Neuronal stem cell (in vitro differentiated cells): ENCODE measurements at regions not wholly inside any gene's neighbourhood (a gene's known extent, or its start where the extent isn't known, plus 50 kb on each side); places are given as distances from the start of the nearest gene placed in this dataset.

Experiments used
- DNase-seq: peaks from one replicate; pipeline ENCODE4 v3.0.0-alpha.2; 2013; ENCODE audit warnings: low spot score
- H2AFZ ChIP-seq: one replicate; pipeline ENCODE4 v1.6.1; 2013; ENCODE audit warnings: mild to moderate bottlenecking, low read length, inconsistent platforms
- H2AK5ac ChIP-seq: 2 replicates; pipeline ENCODE4 v1.6.1; 2013; ENCODE audit warnings: low read depth, mild to moderate bottlenecking, inconsistent platforms, low read length, moderate library complexity, mixed read lengths
- H2BK120ac ChIP-seq: 2 replicates; pipeline ENCODE4 v1.6.1; 2013; ENCODE audit warnings: low read depth, mild to moderate bottlenecking, inconsistent platforms, low read length, moderate library complexity, mixed read lengths
- H2BK12ac ChIP-seq: one replicate; pipeline ENCODE4 v1.6.1; 2013; ENCODE audit warnings: low read length, inconsistent platforms
- H2BK15ac ChIP-seq: 2 replicates; pipeline ENCODE4 v1.6.1; 2013; ENCODE audit warnings: mild to moderate bottlenecking, low read length, inconsistent platforms, mixed read lengths
- H2BK5ac ChIP-seq: one replicate; pipeline ENCODE4 v1.6.1; 2013; ENCODE audit warnings: inconsistent platforms, mild to moderate bottlenecking, low read length, moderate library complexity
- H3K14ac ChIP-seq: one replicate; pipeline ENCODE4 v1.6.1; 2013; ENCODE audit warnings: low read length, inconsistent platforms
- H3K18ac ChIP-seq: 2 replicates; pipeline ENCODE4 v1.6.1; 2013; ENCODE audit warnings: low read length, inconsistent platforms
- H3K23ac ChIP-seq: 2 replicates; pipeline ENCODE4 v1.6.1; 2013; ENCODE audit warnings: low read depth, mild to moderate bottlenecking, mixed read lengths, low read length, inconsistent platforms; ENCODE audit not compliant: poor library complexity
- H3K27ac ChIP-seq: replicated peaks from 3 replicates; pipeline ENCODE4 v1.5.1; 2013; ENCODE audit warnings: low read length, inconsistent platforms
- H3K27me3 ChIP-seq, 3 experiments: 2 replicates each; pipeline ENCODE4 v1.6.1; 2013; ENCODE audit warnings: low read length in 3 of 3, mild to moderate bottlenecking in 2 of 3, inconsistent platforms in 1 of 3, low read depth in 1 of 3, mixed read lengths in 1 of 3, moderate library complexity in 1 of 3; ENCODE audit not compliant: control insufficient read depth in 3 of 3, insufficient read depth in 3 of 3
- H3K36me3 ChIP-seq, 2 donors: replicated peaks in 1 of 2; 2 replicates each; pipeline ENCODE4 v1.6.1; 2013; ENCODE audit warnings: low read length in 2 of 2; ENCODE audit not compliant: control insufficient read depth in 2 of 2, insufficient read depth in 2 of 2
- H3K4ac ChIP-seq: 2 replicates; pipeline ENCODE4 v1.6.1; 2013; ENCODE audit warnings: inconsistent platforms, mild to moderate bottlenecking, low read length, moderate library complexity
- H3K4me1 ChIP-seq, 2 donors: 1 replicate in 1 of 2; 2 replicates in 1 of 2; pipeline ENCODE4 v1.6.1; 2013; ENCODE audit warnings: low read length in 2 of 2, low read depth in 1 of 2; ENCODE audit not compliant: control insufficient read depth in 2 of 2, insufficient read depth in 1 of 2
- H3K4me2 ChIP-seq: one replicate; pipeline ENCODE4 v1.6.1; 2013; ENCODE audit warnings: mild to moderate bottlenecking, low read length, inconsistent platforms; ENCODE audit not compliant: insufficient read depth, poor library complexity, severe bottlenecking
- H3K4me3 ChIP-seq, 2 donors: 2 replicates each; pipeline ENCODE4 v1.5.1; 2013; ENCODE audit warnings: low read length in 2 of 2, mild to moderate bottlenecking in 2 of 2, inconsistent platforms in 1 of 2, moderate library complexity in 1 of 2
- H3K79me1 ChIP-seq: one replicate; pipeline ENCODE4 v1.6.1; 2013; ENCODE audit warnings: low read depth, mild to moderate bottlenecking, inconsistent platforms, low read length, moderate library complexity
- H3K9ac ChIP-seq: one replicate; pipeline ENCODE4 v1.6.1; 2013; ENCODE audit warnings: mild to moderate bottlenecking, low read depth, low read length, inconsistent platforms; ENCODE audit not compliant: poor library complexity
- H3K9me3 ChIP-seq, 2 donors: replicated peaks in 1 of 2; 2 replicates each; pipeline versions ENCODE3 to v1.6.1; 2013; ENCODE audit warnings: low read length in 2 of 2, mild to moderate bottlenecking in 2 of 2, inconsistent platforms in 1 of 2, low read depth in 1 of 2, mixed read lengths in 1 of 2, moderate library complexity in 1 of 2; ENCODE audit not compliant: control insufficient read depth in 2 of 2, insufficient read depth in 1 of 2
- H4K8ac ChIP-seq: one replicate; pipeline ENCODE4 v1.6.1; 2013; ENCODE audit warnings: low read depth, mild to moderate bottlenecking, inconsistent platforms, low read length, moderate library complexity
- H4K91ac ChIP-seq: one replicate; pipeline ENCODE4 v1.6.1; 2013; ENCODE audit warnings: low read length, low read depth, mild to moderate bottlenecking, inconsistent platforms; ENCODE audit not compliant: poor library complexity
- WGBS, 2 donors: extraction: QIAGEN DNeasy Blood & Tissue Kit; methylation state at CpG; one replicate each; pipeline ENCODE4 v1.1.7; 2013; ENCODE audit warnings: missing lambda C conversion rate in 2 of 2, mixed read lengths in 1 of 2; ENCODE audit not compliant: insufficient read length in 2 of 2, insufficient replicate concordance in 1 of 2; ENCODE audit errors: extremely low coverage in 2 of 2; 5-methylcytosine and 5-hydroxymethylcytosine counted together

- Histone ChIP-seq H3K18ac (no peak overlapping the region), H3K27ac (no peak overlapping the region), H3K4me3 (no peak overlapping the region), H3K4me2 (no peak overlapping the region), H2BK15ac (no peak overlapping the region), H2BK5ac (no peak overlapping the region), H3K36me3 (no peaks in the 10 kb centered on the region), H3K9ac (no peak overlapping the region), H3K9me3 (no peaks in the 10 kb centered on the region), H4K91ac (no peak overlapping the region), H3K23ac (no peak overlapping the region), H2BK12ac (no peak overlapping the region), H3K27me3 (no peaks in the 10 kb centered on the region), H2AK5ac (no peak overlapping the region), H2BK120ac (no peak overlapping the region), H3K4me1 (no peaks in the 10 kb centered on the region), H3K4ac (no peak overlapping the region), H4K8ac (no peak overlapping the region), H2AFZ (no peak overlapping the region), H3K14ac (no peak overlapping the region), H3K79me1 (no peaks in the 10 kb centered on the region)
- no CpG with 5 or more reads among the region's 2 CpGs for WGBS, 2 donors
- DNase-seq: peak; percentile 81
Measured at GRCh38 chr2:16546128-16546754, 119.4 kb downstream of the CYRIA start.

GRCh38 chr2:16538707-16539106 is 126.9 kb downstream of the CYRIA start:
- Histone ChIP-seq H2AFZ (no peak overlapping the region), H2BK5ac (no peak overlapping the region), H3K4ac (no peak overlapping the region), H3K4me3 (no peak overlapping the region), H3K79me1 (no peaks in the 10 kb centered on the region), H3K9ac (no peak overlapping the region), H3K4me1 (no peaks in the 10 kb centered on the region), H3K27ac (no peak overlapping the region), H2BK12ac (no peak overlapping the region), H3K4me2 (no peak overlapping the region), H3K23ac (no peak overlapping the region), H3K18ac (no peak overlapping the region), H3K36me3 (no peaks in the 10 kb centered on the region), H4K91ac (no peak overlapping the region), H3K14ac (no peak overlapping the region), H4K8ac (no peak overlapping the region), H3K9me3 (no peaks in the 10 kb centered on the region), H3K27me3 (peaks cover 0 to 16% (median 0%) of the 10 kb centered on the region in 3 experiments), H2BK120ac (no peak overlapping the region), H2BK15ac (no peak overlapping the region), H2AK5ac (no peak overlapping the region)
- no peak for DNase-seq
- no CpG with 5 or more reads among the region's 3 CpGs for WGBS, 2 donors

GRCh38 chr2:16537347-16537746 is 128.3 kb downstream of the CYRIA start:
- Histone ChIP-seq H3K4me3 (no peak overlapping the region), H3K27me3 (peaks cover 0 to 18% (median 0%) of the 10 kb centered on the region in 3 experiments), H2BK12ac (no peak overlapping the region), H3K14ac (no peak overlapping the region), H2BK15ac (no peak overlapping the region), H2AFZ (no peak overlapping the region), H4K8ac (no peak overlapping the region), H3K27ac (no peak overlapping the region), H3K79me1 (no peaks in the 10 kb centered on the region), H3K9ac (no peak overlapping the region), H2BK5ac (no peak overlapping the region), H3K4me1 (no peaks in the 10 kb centered on the region), H3K23ac (no peak overlapping the region), H3K36me3 (no peaks in the 10 kb centered on the region), H3K9me3 (no peaks in the 10 kb centered on the region), H2AK5ac (no peak overlapping the region), H4K91ac (no peak overlapping the region), H2BK120ac (no peak overlapping the region), H3K18ac (no peak overlapping the region), H3K4ac (no peak overlapping the region), H3K4me2 (no peak overlapping the region)
- no CpG with 5 or more reads among the region's 5 CpGs for WGBS, 2 donors
- no peak for DNase-seq

GRCh38 chr2:16526193-16526592 is 139.4 kb downstream of the CYRIA start:
- Histone ChIP-seq H3K9me3 (no peaks in the 10 kb centered on the region), H2BK12ac (no peak overlapping the region), H3K23ac (no peak overlapping the region), H2BK15ac (no peak overlapping the region), H2AK5ac (no peak overlapping the region), H3K36me3 (no peaks in the 10 kb centered on the region), H3K4me3 (no peak overlapping the region), H3K18ac (no peak overlapping the region), H3K14ac (no peak overlapping the region), H3K4me2 (no peak overlapping the region), H3K79me1 (no peaks in the 10 kb centered on the region), H2AFZ (no peak overlapping the region), H4K8ac (no peak overlapping the region), H4K91ac (no peak overlapping the region), H2BK5ac (no peak overlapping the region), H3K4ac (no peak overlapping the region), H3K27ac (no peak overlapping the region), H3K9ac (no peak overlapping the region), H3K27me3 (peaks cover 0 to 6% (median 0%) of the 10 kb centered on the region in 3 experiments), H3K4me1 (peaks cover 7 to 8% of the 10 kb centered on the region in 2 donors), H2BK120ac (no peak overlapping the region)
- no CpG with 5 or more reads among the region's 1 CpG for WGBS, 2 donors
- no peak for DNase-seq
